Neural crest cell (in vitro differentiated cells): ENCODE measurements at regions not wholly inside any gene's neighbourhood (a gene's known extent, or its start where the extent isn't known, plus 50 kb on each side); places are given as distances from the start of the nearest gene placed in this dataset.

Source experiments
- DNase-seq: peaks from one replicate; pipeline ENCODE4 v3.0.0; 2021; ENCODE audit warnings: low read depth, mixed read lengths, low spot score
- H3K27ac Mint-ChIP-seq: one replicate; pipeline ENCODE4 v1.8.0; 2021; ENCODE audit warnings: mild to moderate bottlenecking, mixed read lengths; ENCODE audit not compliant: unreplicated experiment
- H3K27me3 Mint-ChIP-seq: 2 replicates; pipeline ENCODE4 v1.8.0; 2021; ENCODE audit warnings: low read depth, mild to moderate bottlenecking, mixed read lengths
- H3K36me3 Mint-ChIP-seq: 2 replicates; pipeline ENCODE4 v1.8.0; 2021; ENCODE audit warnings: low read depth, mild to moderate bottlenecking, mixed read lengths
- H3K4me1 Mint-ChIP-seq: 2 replicates; pipeline ENCODE4 v1.8.0; 2021; ENCODE audit warnings: mixed read lengths
- H3K4me3 Mint-ChIP-seq: one replicate; pipeline ENCODE4 v1.8.0; 2021; ENCODE audit warnings: mild to moderate bottlenecking, mixed read lengths
- H3K9me3 Mint-ChIP-seq: 2 replicates; pipeline ENCODE4 v1.8.0; 2021; ENCODE audit warnings: mixed read lengths
- TF ChIP-seq, protein P1 (sequence below): fragments of 200-600 bp; sonication (generic); conservative IDR thresholded peaks from 2 replicates; pipeline ENCODE4 v1.5.0; 2021; ENCODE audit warnings: antibody characterized with exemption, mild to moderate bottlenecking

- H3K9me3 Mint-ChIP-seq = no peaks in the 10 kb centered on the region
- H3K4me1 Mint-ChIP-seq = no peaks in the 10 kb centered on the region
- no peak for DNase-seq
- TF ChIP-seq, protein P1, sequence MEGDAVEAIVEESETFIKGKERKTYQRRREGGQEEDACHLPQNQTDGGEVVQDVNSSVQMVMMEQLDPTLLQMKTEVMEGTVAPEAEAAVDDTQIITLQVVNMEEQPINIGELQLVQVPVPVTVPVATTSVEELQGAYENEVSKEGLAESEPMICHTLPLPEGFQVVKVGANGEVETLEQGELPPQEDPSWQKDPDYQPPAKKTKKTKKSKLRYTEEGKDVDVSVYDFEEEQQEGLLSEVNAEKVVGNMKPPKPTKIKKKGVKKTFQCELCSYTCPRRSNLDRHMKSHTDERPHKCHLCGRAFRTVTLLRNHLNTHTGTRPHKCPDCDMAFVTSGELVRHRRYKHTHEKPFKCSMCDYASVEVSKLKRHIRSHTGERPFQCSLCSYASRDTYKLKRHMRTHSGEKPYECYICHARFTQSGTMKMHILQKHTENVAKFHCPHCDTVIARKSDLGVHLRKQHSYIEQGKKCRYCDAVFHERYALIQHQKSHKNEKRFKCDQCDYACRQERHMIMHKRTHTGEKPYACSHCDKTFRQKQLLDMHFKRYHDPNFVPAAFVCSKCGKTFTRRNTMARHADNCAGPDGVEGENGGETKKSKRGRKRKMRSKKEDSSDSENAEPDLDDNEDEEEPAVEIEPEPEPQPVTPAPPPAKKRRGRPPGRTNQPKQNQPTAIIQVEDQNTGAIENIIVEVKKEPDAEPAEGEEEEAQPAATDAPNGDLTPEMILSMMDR = no peak
- H3K27ac Mint-ChIP-seq = no peak overlapping the region
- peaks cover 13% of the 10 kb centered on the region for H3K27me3 Mint-ChIP-seq
- no peaks in the 10 kb centered on the region for H3K36me3 Mint-ChIP-seq
- H3K4me3 Mint-ChIP-seq = no peak overlapping the region
Observed at GRCh38 chr11:113627297-113627696, 78.8 kb downstream of the TMPRSS5 start.

- H3K9me3 Mint-ChIP-seq = no peaks in the 10 kb centered on the region
- no peaks in the 10 kb centered on the region for H3K4me1 Mint-ChIP-seq
- H3K27me3 Mint-ChIP-seq = peaks cover 13% of the 10 kb centered on the region
- H3K27ac Mint-ChIP-seq = no peak overlapping the region
- TF ChIP-seq, protein P1 = no peak
- no peaks in the 10 kb centered on the region for H3K36me3 Mint-ChIP-seq
- H3K4me3 Mint-ChIP-seq = no peak overlapping the region
- no peak for DNase-seq
Observed at GRCh38 chr11:113626736-113627135, 79.4 kb downstream of the TMPRSS5 start.

DNA sequence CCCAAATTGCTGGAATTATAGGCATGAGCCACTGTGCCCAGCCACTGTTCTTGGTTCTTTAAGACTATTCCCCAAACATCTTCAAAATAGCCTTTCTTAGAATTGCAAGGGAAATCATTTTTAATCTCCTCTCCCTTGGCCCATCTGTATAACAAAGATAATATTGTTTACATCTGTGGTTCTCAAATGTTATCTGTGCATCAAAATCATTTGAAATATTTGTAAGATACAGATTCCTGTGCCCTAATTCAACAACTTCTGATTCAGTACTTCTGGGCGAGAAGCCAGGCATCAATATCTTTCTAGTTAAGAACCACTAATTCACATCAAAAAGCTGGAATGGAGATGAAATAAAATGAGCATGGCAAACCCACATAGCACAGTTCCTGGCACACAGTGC lies 83.0 kb downstream of the TMPRSS5 start:
- H3K27ac Mint-ChIP-seq = no peak overlapping the region
- H3K36me3 Mint-ChIP-seq = peaks cover 2% of the 10 kb centered on the region
- peaks cover 7% of the 10 kb centered on the region for H3K9me3 Mint-ChIP-seq
- H3K4me3 Mint-ChIP-seq = no peak overlapping the region
- DNase-seq = no peak
- H3K4me1 Mint-ChIP-seq = no peaks in the 10 kb centered on the region
- H3K27me3 Mint-ChIP-seq = no peaks in the 10 kb centered on the region
- TF ChIP-seq, protein P1 = no peak

DNA sequence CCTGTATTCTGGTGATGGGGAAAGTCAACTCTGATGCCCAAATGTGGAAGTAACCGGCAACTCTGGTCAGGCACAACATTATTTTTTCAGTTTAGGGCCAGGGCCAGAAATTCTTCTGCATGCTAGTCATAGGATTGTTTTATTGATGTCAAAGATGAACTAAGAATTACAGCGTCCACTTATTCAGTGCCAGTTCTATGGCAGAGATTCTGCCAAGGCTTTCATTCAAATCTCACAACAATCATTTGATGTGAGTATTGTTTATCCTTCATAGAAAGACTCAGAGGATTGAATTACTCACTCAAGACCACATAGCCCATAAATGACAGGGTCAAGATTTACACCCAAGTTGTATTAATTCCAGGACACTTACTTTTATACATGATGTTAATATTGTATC lies 87.7 kb downstream of the TMPRSS5 start:
- TF ChIP-seq, protein P1 = no peak
- no peak overlapping the region for H3K27ac Mint-ChIP-seq
- no peaks in the 10 kb centered on the region for H3K27me3 Mint-ChIP-seq
- H3K9me3 Mint-ChIP-seq = peaks cover 7% of the 10 kb centered on the region
- no peak for DNase-seq
- peaks cover 2% of the 10 kb centered on the region for H3K36me3 Mint-ChIP-seq
- no peak overlapping the region for H3K4me3 Mint-ChIP-seq
- no peaks in the 10 kb centered on the region for H3K4me1 Mint-ChIP-seq

DNA sequence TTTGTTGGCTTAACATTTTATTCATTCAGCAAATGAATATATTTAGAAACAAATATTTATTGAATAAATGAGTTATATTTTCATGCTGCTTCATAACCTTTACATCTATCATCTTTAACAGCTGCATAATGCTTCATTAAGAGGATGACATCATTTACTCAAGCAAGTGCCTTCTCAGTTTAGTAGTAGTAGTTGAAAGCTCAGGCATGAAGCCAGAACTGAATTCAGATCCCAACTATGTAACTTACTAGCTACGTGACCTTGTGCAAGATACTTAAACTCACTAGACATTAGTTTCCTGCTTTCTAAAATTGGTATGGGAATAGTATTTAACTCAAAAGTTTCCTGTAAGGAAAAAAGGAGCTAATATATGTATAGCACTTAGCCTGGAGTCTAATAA lies 90.3 kb downstream of the TMPRSS5 start:
- H3K4me3 Mint-ChIP-seq = no peak overlapping the region
- no peak for DNase-seq
- TF ChIP-seq, protein P1 = no peak
- peaks cover 7% of the 10 kb centered on the region for H3K9me3 Mint-ChIP-seq
- no peaks in the 10 kb centered on the region for H3K27me3 Mint-ChIP-seq
- H3K27ac Mint-ChIP-seq = no peak overlapping the region
- H3K4me1 Mint-ChIP-seq = no peaks in the 10 kb centered on the region
- peaks cover 2% of the 10 kb centered on the region for H3K36me3 Mint-ChIP-seq

- H3K4me1 Mint-ChIP-seq = no peaks in the 10 kb centered on the region
- no peak overlapping the region for H3K4me3 Mint-ChIP-seq
- no peak overlapping the region for H3K27ac Mint-ChIP-seq
- TF ChIP-seq, protein P1 = no peak
- peaks cover 2% of the 10 kb centered on the region for H3K36me3 Mint-ChIP-seq
- H3K9me3 Mint-ChIP-seq = peaks cover 7% of the 10 kb centered on the region
- no peak for DNase-seq
- no peaks in the 10 kb centered on the region for H3K27me3 Mint-ChIP-seq
Observed at GRCh38 chr11:113615098-113615497, 91.0 kb downstream of the TMPRSS5 start.
